Fibroblast of lung (primary cell): ENCODE measurements at regions not wholly inside any gene's neighbourhood (a gene's known extent, or its start where the extent isn't known, plus 50 kb on each side); places are given as distances from the start of the nearest gene placed in this dataset.

Experiments used
- DNase-seq, 2 donors: peaks; one replicate each; pipeline versions ENCODE4 v3.0.0 to v3.0.0-alpha.2; 2010; ENCODE audit warnings: low read depth in 2 of 2
- H2AFZ ChIP-seq: 2 replicates; pipeline ENCODE4 v1.5.1; 2012; ENCODE audit warnings: low read length, control low read depth, inconsistent platforms
- H3K27ac ChIP-seq: 2 replicates; pipeline ENCODE4 v1.5.1; 2011; ENCODE audit warnings: low read length, control low read depth; ENCODE audit not compliant: insufficient read depth
- H3K27me3 ChIP-seq: 2 replicates; pipeline ENCODE4 v1.5.1; 2011; ENCODE audit warnings: mild to moderate bottlenecking, low read length; ENCODE audit not compliant: control insufficient read depth, insufficient read depth
- H3K36me3 ChIP-seq: 2 replicates; pipeline ENCODE4 v1.5.1; 2011; ENCODE audit warnings: low read length; ENCODE audit not compliant: control insufficient read depth, insufficient read depth
- H3K4me1 ChIP-seq: 2 replicates; pipeline ENCODE4 v1.5.1; 2011; ENCODE audit warnings: low read length; ENCODE audit not compliant: control insufficient read depth, insufficient read depth; ENCODE audit errors: extremely low read depth
- H3K4me2 ChIP-seq: 2 replicates; pipeline ENCODE4 v1.5.1; 2011; ENCODE audit warnings: low read length, control low read depth; ENCODE audit not compliant: insufficient read depth; ENCODE audit errors: extremely low read depth
- H3K4me3 ChIP-seq, 4 experiments: fragments of 200-600 bp in 1 of 4; sonication (generic) in 1 of 4; replicated peaks in 1 of 4; 2 replicates each; pipeline ENCODE4 v1.5.1; 2011 to 2016; ENCODE audit warnings: low read length in 4 of 4, low read depth in 3 of 4, mild to moderate bottlenecking in 3 of 4, control low read depth in 2 of 4, inconsistent platforms in 1 of 4, mixed read lengths in 1 of 4; ENCODE audit not compliant: insufficient read depth in 1 of 4; ENCODE audit errors: control extremely low read depth in 1 of 4
- H3K79me2 ChIP-seq: 2 replicates; pipeline ENCODE4 v1.5.1; 2012; ENCODE audit warnings: mild to moderate bottlenecking, low read length, inconsistent platforms; ENCODE audit not compliant: control insufficient read depth, insufficient read depth
- H3K9ac ChIP-seq: 2 replicates; pipeline ENCODE4 v1.5.1; 2011; ENCODE audit warnings: mild to moderate bottlenecking, low read length, control low read depth; ENCODE audit not compliant: insufficient read depth
- H3K9me3 ChIP-seq: 2 replicates; pipeline ENCODE4 v1.5.1; 2012; ENCODE audit warnings: low read depth, low read length; ENCODE audit not compliant: control insufficient read depth, insufficient read depth
- H4K20me1 ChIP-seq: 2 replicates; pipeline ENCODE4 v1.5.1; 2011; ENCODE audit warnings: low read length; ENCODE audit not compliant: control insufficient read depth, insufficient read depth; ENCODE audit errors: extremely low read depth
- EZH2 ChIP-seq: IDR thresholded peaks from 2 replicates; pipeline ENCODE4 v1.5.1; 2012; ENCODE audit warnings: low read length, control low read depth, mild to moderate bottlenecking; ENCODE audit errors: missing control alignments
- TF ChIP-seq, protein P1 (sequence below), 2 donors: IDR thresholded peaks in 1 of 2; conservative IDR thresholded peaks in 1 of 2; 1 replicate in 1 of 2; 2 replicates in 1 of 2; pipeline ENCODE4 v1.5.1; 2011 to 2012; ENCODE audit warnings: low read length in 2 of 2, control low read depth in 1 of 2, inconsistent platforms in 1 of 2, low read depth in 1 of 2, mild to moderate bottlenecking in 1 of 2

DNA sequence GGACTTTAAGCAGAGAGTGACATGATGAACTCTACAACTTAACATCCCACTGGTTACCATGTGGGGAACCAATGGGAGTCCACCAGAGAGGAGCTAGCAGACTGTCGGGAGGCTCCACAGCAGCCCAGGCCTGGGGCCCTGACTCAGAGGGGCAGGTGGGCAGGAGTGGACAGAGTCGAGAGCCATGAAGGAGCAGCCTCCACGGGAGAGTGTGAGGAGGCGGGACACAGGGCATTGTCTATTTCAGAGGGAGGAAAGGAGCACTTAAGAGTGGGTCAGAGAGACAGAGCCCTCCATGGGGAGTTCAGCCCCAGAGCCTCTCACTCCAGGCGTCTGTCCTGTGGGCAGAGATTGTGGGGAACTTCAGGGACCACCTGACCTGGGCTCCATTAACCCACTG lies 118.7 kb downstream of the CYP26B1 start:
- H3K27ac ChIP-seq, result no peak overlapping the region
- no peaks in the 10 kb centered on the region for H3K4me1 ChIP-seq
- no peaks in the 10 kb centered on the region for H4K20me1 ChIP-seq
- no peaks in the 10 kb centered on the region for H3K36me3 ChIP-seq
- no peak overlapping the region for H3K9ac ChIP-seq
- no peak overlapping the region for H2AFZ ChIP-seq
- no peaks in the 10 kb centered on the region for H3K27me3 ChIP-seq
- no peak overlapping the region for H3K4me2 ChIP-seq
- no peak for DNase-seq
- H3K9me3 ChIP-seq, result no peaks in the 10 kb centered on the region
- H3K4me3 ChIP-seq, result no peak overlapping the region
- no peak for TF ChIP-seq EZH2
- H3K79me2 ChIP-seq, result no peaks in the 10 kb centered on the region

DNA sequence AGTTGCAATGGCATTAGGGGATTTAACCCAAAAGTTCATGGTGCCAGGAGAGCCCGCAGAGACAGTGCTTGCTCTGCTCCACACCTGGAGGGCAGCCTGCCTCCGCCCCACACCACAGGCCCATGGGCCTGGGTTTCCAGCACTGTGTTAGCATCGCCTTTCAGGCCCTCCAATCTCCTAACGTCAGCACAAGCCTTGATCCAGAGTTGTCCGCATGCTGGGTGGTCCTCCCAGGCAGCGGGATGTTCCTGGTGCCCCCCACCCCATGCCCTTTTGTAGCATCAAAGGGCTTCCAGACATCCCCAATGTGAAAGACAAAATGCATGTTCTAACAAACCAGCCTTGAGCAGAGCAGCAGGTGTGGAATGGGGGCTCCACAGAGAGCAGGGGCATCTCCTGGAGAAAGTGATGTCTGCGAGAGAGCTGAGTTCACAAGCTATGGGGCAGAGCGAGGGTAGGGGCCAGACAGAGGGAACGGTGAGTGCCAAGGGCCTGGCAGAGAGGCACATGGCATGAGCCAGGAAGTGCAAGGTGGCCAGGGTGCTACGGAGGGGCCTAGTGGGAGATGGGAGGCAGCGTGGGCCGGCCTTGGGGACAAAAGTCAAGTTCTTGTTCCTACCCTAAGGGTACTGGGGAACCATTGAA lies 119.2 kb downstream of the CYP26B1 start:
- TF ChIP-seq EZH2, result no peak
- TF ChIP-seq, protein P1, sequence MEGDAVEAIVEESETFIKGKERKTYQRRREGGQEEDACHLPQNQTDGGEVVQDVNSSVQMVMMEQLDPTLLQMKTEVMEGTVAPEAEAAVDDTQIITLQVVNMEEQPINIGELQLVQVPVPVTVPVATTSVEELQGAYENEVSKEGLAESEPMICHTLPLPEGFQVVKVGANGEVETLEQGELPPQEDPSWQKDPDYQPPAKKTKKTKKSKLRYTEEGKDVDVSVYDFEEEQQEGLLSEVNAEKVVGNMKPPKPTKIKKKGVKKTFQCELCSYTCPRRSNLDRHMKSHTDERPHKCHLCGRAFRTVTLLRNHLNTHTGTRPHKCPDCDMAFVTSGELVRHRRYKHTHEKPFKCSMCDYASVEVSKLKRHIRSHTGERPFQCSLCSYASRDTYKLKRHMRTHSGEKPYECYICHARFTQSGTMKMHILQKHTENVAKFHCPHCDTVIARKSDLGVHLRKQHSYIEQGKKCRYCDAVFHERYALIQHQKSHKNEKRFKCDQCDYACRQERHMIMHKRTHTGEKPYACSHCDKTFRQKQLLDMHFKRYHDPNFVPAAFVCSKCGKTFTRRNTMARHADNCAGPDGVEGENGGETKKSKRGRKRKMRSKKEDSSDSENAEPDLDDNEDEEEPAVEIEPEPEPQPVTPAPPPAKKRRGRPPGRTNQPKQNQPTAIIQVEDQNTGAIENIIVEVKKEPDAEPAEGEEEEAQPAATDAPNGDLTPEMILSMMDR (conservative IDR thresholded peaks at IDR 0.05 in 1 of 2, IDR thresholded peaks at IDR 0.05 in 1 of 2; ENCODE audit: low read depth in 1 of 2, low read length in 2 of 2), result no peak
- H3K4me1 ChIP-seq, result no peaks in the 10 kb centered on the region
- H3K4me2 ChIP-seq, result no peak overlapping the region
- no peaks in the 10 kb centered on the region for H3K9me3 ChIP-seq
- no peaks in the 10 kb centered on the region for H3K36me3 ChIP-seq
- no peak overlapping the region for H3K4me3 ChIP-seq
- H3K79me2 ChIP-seq, result no peaks in the 10 kb centered on the region
- no peak overlapping the region for H2AFZ ChIP-seq
- no peaks in the 10 kb centered on the region for H3K27me3 ChIP-seq
- H3K9ac ChIP-seq, result no peak overlapping the region
- no peak for DNase-seq
- H3K27ac ChIP-seq, result no peak overlapping the region
- H4K20me1 ChIP-seq, result no peaks in the 10 kb centered on the region

- Histone ChIP-seq H4K20me1 (no peaks in the 10 kb centered on the region), H3K79me2 (no peaks in the 10 kb centered on the region), H3K36me3 (no peaks in the 10 kb centered on the region), H3K9ac (no peak overlapping the region), H3K27ac (no peak overlapping the region), H2AFZ (no peak overlapping the region), H3K4me1 (no peaks in the 10 kb centered on the region), H3K4me3 (no peak overlapping the region), H3K27me3 (no peaks in the 10 kb centered on the region), H3K4me2 (no peak overlapping the region), H3K9me3 (no peaks in the 10 kb centered on the region)
- TF ChIP-seq, protein P1 (conservative IDR thresholded peaks at IDR 0.05 in 1 of 2, IDR thresholded peaks at IDR 0.05 in 1 of 2; ENCODE audit: low read depth in 1 of 2, low read length in 2 of 2), result no peak
- no peak for TF ChIP-seq EZH2
- DNase-seq, result peak in 1 of 2 donors; percentile 59
Observed at GRCh38 chr2:72027426-72028161, 120.1 kb downstream of the CYP26B1 start.
